Peyer's patch (tissue), 4 donors: ENCODE measurements at regions not wholly inside any gene's neighbourhood (a gene's known extent, or its start where the extent isn't known, plus 50 kb on each side); places are given as distances from the start of the nearest gene placed in this dataset.

Experiments
- CTCF ChIP-seq, 6 experiments: fragments of 450-650 bp in 4 of 6; fragments of 200-600 bp in 2 of 6; sonication (generic) in 1 of 6; IDR thresholded peaks; one replicate each; pipeline ENCODE4 v1.5.1; 2017 to 2019; ENCODE audit warnings: antibody characterized with exemption in 6 of 6, mild to moderate bottlenecking in 3 of 6, moderate library complexity in 1 of 6
- POLR2A ChIP-seq, 2 donors: fragments of 450-650 bp; IDR thresholded peaks; one replicate each; pipeline ENCODE4 v1.5.1; 2017; ENCODE audit warnings: antibody characterized with exemption in 2 of 2, mild to moderate bottlenecking in 2 of 2, moderate library complexity in 2 of 2

GRCh38 chr5:39730006-39730405 is 305.2 kb upstream of the DAB2 start:
- TF ChIP-seq CTCF (IDR thresholded peaks at IDR 0.05) = no peak
- TF ChIP-seq POLR2A (IDR thresholded peaks at IDR 0.05) = no peak
